Spleen (tissue), 7 donors: ENCODE measurements at regions not wholly inside any gene's neighbourhood (a gene's known extent, or its start where the extent isn't known, plus 50 kb on each side); places are given as distances from the start of the nearest gene placed in this dataset.

Experiments
- CTCF ChIP-seq, 11 experiments: fragments of 200-600 bp in 7 of 11; fragments of 450-650 bp in 4 of 11; sonication (generic) in 4 of 11; IDR thresholded peaks in 8 of 11; conservative IDR thresholded peaks in 3 of 11; 1 replicate in 7 of 11; 2 replicates in 4 of 11; pipeline versions ENCODE4 v1.4.0 to v1.8.0; 2016 to 2021; ENCODE audit warnings: antibody characterized with exemption in 11 of 11, inconsistent platforms in 4 of 11, mild to moderate bottlenecking in 1 of 11
- POLR2A ChIP-seq, 3 donors: fragments of 450-650 bp; IDR thresholded peaks; one replicate each; pipeline ENCODE4 v1.5.1; 2017; ENCODE audit warnings: antibody characterized with exemption in 3 of 3, mild to moderate bottlenecking in 1 of 3
- POLR2AphosphoS5 ChIP-seq, 3 donors: sonication (generic); formaldehyde crosslinking; IDR thresholded peaks; one replicate each; pipeline ENCODE4 v1.5.1; 2017; ENCODE audit warnings: antibody characterized with exemption in 3 of 3
- donor health status: DM: no; HTN: no; CAD: no; lungs with moderate emphysema.
- donor health status: DM: no; HTN: no; CAD: no.
- donor health status: DM: no; HTN: no; CAD: no.

- TF ChIP-seq CTCF (IDR thresholded peaks at IDR 0.05 in 8 of 11, conservative IDR thresholded peaks at IDR 0.05 in 3 of 11) (no peak), POLR2A (IDR thresholded peaks at IDR 0.05) (no peak), POLR2AphosphoS5 (IDR thresholded peaks at IDR 0.05) (no peak)
Measured at GRCh38 chr4:22312113-22312512, 203.8 kb downstream of the ADGRA3 start.
